HCT116 (cell line): ENCODE measurements at regions not wholly inside any gene's neighbourhood (a gene's known extent, or its start where the extent isn't known, plus 50 kb on each side); places are given as distances from the start of the nearest gene placed in this dataset.

Source experiments
- ATAC-seq: fragments of 200-7000 bp; cut with Tn5 transposase; 2 replicates; pipeline ENCODE4 v1.9.1; 2020; ENCODE audit warnings: mild to moderate bottlenecking, moderate library complexity
- BruUV-seq: library from RNA; stranded (reverse); fragments of 400-500 nt; replicated peaks from 2 replicates; lab custom pipeline; 2021; lab: Mats Ljungman, UMichigan
- CTCF ChIA-PET: fragments of 300-600 bp; sonication (Branson Sonifier 250); formaldehyde crosslinking; loops from one replicate; lab custom pipeline; 2021; ENCODE audit warnings: antibody characterized with exemption; lab: Charles Lee
- POLR2A ChIA-PET: fragments of 300-600, 350-600 bp; sonication (Branson Sonifier 250); formaldehyde crosslinking; loops from one replicate; lab custom pipeline; 2021; ENCODE audit warnings: antibody characterized with exemption; lab: Charles Lee
- RAD21 ChIA-PET, 2 experiments: fragments of 300-600 bp; sonication (Branson Sonifier 250); formaldehyde crosslinking; loops; one replicate each; lab custom pipeline; 2023; ENCODE audit warnings: low total read pairs in 2 of 2; ENCODE audit not compliant: uncharacterized antibody in 2 of 2, unreplicated experiment in 2 of 2, low non-redundant PET in 1 of 2; lab: Charles Lee
- DNase-seq: peaks from one replicate; pipeline ENCODE4 v3.0.0-alpha.2; 2010; ENCODE audit warnings: low read depth, low spot score
- H2AFZ ChIP-seq: fragments of 200-600 bp; shearing (Covaris generic), sonication (generic); 2 replicates; pipeline ENCODE4 v1.6.1; 2017; ENCODE audit warnings: low read depth, mixed run types, mixed read lengths, antibody characterized with exemption, low read length; ENCODE audit not compliant: poor library complexity, severe bottlenecking
- H3K27ac ChIP-seq: 2 replicates; pipeline ENCODE4 v1.5.1; 2012; ENCODE audit warnings: low read depth, low read length
- H3K27me3 ChIP-seq: fragments of 200-600 bp; sonication (generic); 2 replicates; pipeline ENCODE4 v1.6.1; 2016; ENCODE audit warnings: mixed run types, low read length, mixed read lengths; ENCODE audit not compliant: insufficient read depth
- H3K36me3 ChIP-seq, 2 experiments: fragments of 200-500 bp in 1 of 2; fragments of 200-600 bp in 1 of 2; sonication (Bioruptor generic) in 1 of 2; sonication (generic) in 1 of 2; 2 replicates each; pipeline versions ENCODE4 v1.5.1 to v1.6.1; 2014 to 2016; ENCODE audit warnings: low read length in 2 of 2, inconsistent platforms in 1 of 2, mixed read lengths in 1 of 2, mixed run types in 1 of 2; ENCODE audit not compliant: insufficient read depth in 2 of 2, control insufficient read depth in 1 of 2
- H3K4me1 ChIP-seq, 2 experiments: fragments of 200-600 bp in 1 of 2; sonication (generic) in 1 of 2; 2 replicates each; pipeline versions ENCODE4 v1.5.1 to v1.6.1; 2012 to 2017; ENCODE audit warnings: low read length in 2 of 2, inconsistent platforms in 1 of 2, mild to moderate bottlenecking in 1 of 2, mixed read lengths in 1 of 2, mixed run types in 1 of 2, moderate library complexity in 1 of 2; ENCODE audit not compliant: insufficient read depth in 2 of 2, control insufficient read depth in 1 of 2
- H3K4me2 ChIP-seq: fragments of 200-600 bp; sonication (generic); 2 replicates; pipeline ENCODE4 v1.6.1; 2017; ENCODE audit warnings: mixed run types, low read length, mixed read lengths
- H3K4me3 ChIP-seq, 2 experiments: fragments of 200-600 bp in 1 of 2; sonication (generic) in 1 of 2; replicated peaks in 1 of 2; 2 replicates each; pipeline ENCODE4 v1.5.1; 2011 to 2016; ENCODE audit warnings: low read length in 2 of 2, control low read depth in 1 of 2, low read depth in 1 of 2, mild to moderate bottlenecking in 1 of 2, mixed read lengths in 1 of 2, mixed run types in 1 of 2
- H3K79me2 ChIP-seq: fragments of 200-600 bp; sonication (generic); 2 replicates; pipeline ENCODE4 v1.6.1; 2017; ENCODE audit warnings: mild to moderate bottlenecking, mixed run types, low read length, moderate library complexity, mixed read lengths; ENCODE audit not compliant: insufficient read depth
- H3K9ac ChIP-seq: fragments of 200-600 bp; sonication (generic); 2 replicates; pipeline ENCODE4 v1.6.1; 2016; ENCODE audit warnings: low read length, mixed read lengths
- H3K9me2 ChIP-seq: fragments of 200-600 bp; sonication (generic), shearing (Covaris generic); 2 replicates; pipeline ENCODE4 v1.6.1; 2017; ENCODE audit warnings: mixed run types, mild to moderate bottlenecking, moderate library complexity; ENCODE audit not compliant: insufficient read depth
- H3K9me3 ChIP-seq, 2 experiments: fragments of 200-500 bp in 1 of 2; fragments of 200-600 bp in 1 of 2; sonication (Bioruptor generic) in 1 of 2; sonication (generic) in 1 of 2; 2 replicates each; pipeline ENCODE4 v1.6.1; 2014 to 2017; ENCODE audit warnings: low read length in 2 of 2, mixed read lengths in 2 of 2, inconsistent platforms in 1 of 2, low read depth in 1 of 2, mild to moderate bottlenecking in 1 of 2, mixed run types in 1 of 2, moderate library complexity in 1 of 2; ENCODE audit not compliant: control insufficient read depth in 1 of 2, insufficient read depth in 1 of 2
- H4K20me1 ChIP-seq: fragments of 200-600 bp; sonication (generic), shearing (Covaris generic); 2 replicates; pipeline ENCODE4 v1.6.1; 2017; ENCODE audit warnings: mixed run types, mild to moderate bottlenecking, moderate library complexity; ENCODE audit not compliant: insufficient read depth
- ATF3 ChIP-seq: IDR thresholded peaks from 2 replicates; pipeline ENCODE4 v1.6.1; 2012
- CBX3 ChIP-seq: IDR thresholded peaks from 2 replicates; pipeline ENCODE4 v1.6.1; 2012; ENCODE audit warnings: low read depth
- EGR1 ChIP-seq: IDR thresholded peaks from 2 replicates; pipeline ENCODE4 v1.6.1; 2012; ENCODE audit warnings: low read depth
- POLR2AphosphoS5 ChIP-seq: IDR thresholded peaks from 2 replicates; pipeline ENCODE4 v1.6.1; 2011; ENCODE audit warnings: mild to moderate bottlenecking, low read depth, low read length, moderate library complexity
- REST ChIP-seq: IDR thresholded peaks from 2 replicates; pipeline ENCODE4 v1.6.1; 2012; ENCODE audit warnings: low read depth
- SP1 ChIP-seq: IDR thresholded peaks from 2 replicates; pipeline ENCODE4 v1.6.1; 2012; ENCODE audit warnings: low read depth
- ZFX ChIP-seq: fragments of 450-650 bp; IDR thresholded peaks from 2 replicates; pipeline ENCODE4 v1.6.1; 2017
- intact Hi-C: fragments of 100-400 bp; cut with micrococcal nuclease; formaldehyde crosslinking; loops from 2 replicates; pipeline ENCODE4 v1.10.0; 2022
- TF ChIP-seq, protein P1 (sequence below): IDR thresholded peaks from 2 replicates; pipeline ENCODE4 v1.6.1; 2012

DNA sequence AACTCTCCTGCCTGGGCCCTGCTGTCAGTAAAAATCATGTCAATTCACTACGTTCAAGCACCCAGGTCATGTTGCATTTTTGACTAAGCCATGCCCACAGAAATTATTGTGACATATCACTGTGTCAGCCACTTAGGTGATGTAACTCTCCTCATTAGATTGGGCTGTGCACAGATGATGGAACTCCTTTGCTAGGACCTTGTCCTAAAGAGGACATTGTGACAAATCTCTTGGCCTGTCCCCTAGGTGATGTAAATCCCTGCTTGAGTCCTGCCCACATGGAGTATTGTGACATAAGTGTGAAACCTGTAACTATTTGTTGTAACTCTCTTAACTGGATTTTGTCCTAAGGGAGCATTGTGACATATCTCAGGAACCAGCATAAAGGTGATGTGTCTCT, 848.3 kb upstream of the TSPY4 start:
- no peak overlapping the region for H3K4me2 ChIP-seq
- H3K9ac ChIP-seq, result no peak overlapping the region
- ChIA-PET RAD21 (no interaction called here), CTCF (no interaction called here), POLR2A (no interaction called here)
- H3K4me3 ChIP-seq, result no peak overlapping the region
- H4K20me1 ChIP-seq, result no peaks in the 10 kb centered on the region
- H3K36me3 ChIP-seq, result no peaks in the 10 kb centered on the region
- H3K9me2 ChIP-seq, result no peaks in the 10 kb centered on the region
- no peak overlapping the region for H3K27ac ChIP-seq
- H3K79me2 ChIP-seq, result no peaks in the 10 kb centered on the region
- H3K9me3 ChIP-seq, result no peaks in the 10 kb centered on the region
- ATAC-seq (no peak), DNase-seq (no peak)
- no peaks in the 10 kb centered on the region for H3K4me1 ChIP-seq
- no peak for TF ChIP-seq REST
- no peak for TF ChIP-seq CBX3
- TF ChIP-seq EGR1, result no peak
- TF ChIP-seq, protein P1, sequence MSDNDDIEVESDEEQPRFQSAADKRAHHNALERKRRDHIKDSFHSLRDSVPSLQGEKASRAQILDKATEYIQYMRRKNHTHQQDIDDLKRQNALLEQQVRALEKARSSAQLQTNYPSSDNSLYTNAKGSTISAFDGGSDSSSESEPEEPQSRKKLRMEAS, result no peak
- TF ChIP-seq POLR2AphosphoS5, result no peak
- no peak for TF ChIP-seq SP1
- no peak for TF ChIP-seq ZFX
- no peak for TF ChIP-seq ATF3
- H3K27me3 ChIP-seq, result no peaks in the 10 kb centered on the region
- BruUV-seq, result no TSS peak
- intact Hi-C loops, result no loop called here
- no peak overlapping the region for H2AFZ ChIP-seq
